ENCODE measurements at regions not wholly inside any gene's neighbourhood (a gene's known extent, or its start where the extent isn't known, plus 50 kb on each side); places are given as distances from the start of the nearest gene placed in this dataset.

DNA sequence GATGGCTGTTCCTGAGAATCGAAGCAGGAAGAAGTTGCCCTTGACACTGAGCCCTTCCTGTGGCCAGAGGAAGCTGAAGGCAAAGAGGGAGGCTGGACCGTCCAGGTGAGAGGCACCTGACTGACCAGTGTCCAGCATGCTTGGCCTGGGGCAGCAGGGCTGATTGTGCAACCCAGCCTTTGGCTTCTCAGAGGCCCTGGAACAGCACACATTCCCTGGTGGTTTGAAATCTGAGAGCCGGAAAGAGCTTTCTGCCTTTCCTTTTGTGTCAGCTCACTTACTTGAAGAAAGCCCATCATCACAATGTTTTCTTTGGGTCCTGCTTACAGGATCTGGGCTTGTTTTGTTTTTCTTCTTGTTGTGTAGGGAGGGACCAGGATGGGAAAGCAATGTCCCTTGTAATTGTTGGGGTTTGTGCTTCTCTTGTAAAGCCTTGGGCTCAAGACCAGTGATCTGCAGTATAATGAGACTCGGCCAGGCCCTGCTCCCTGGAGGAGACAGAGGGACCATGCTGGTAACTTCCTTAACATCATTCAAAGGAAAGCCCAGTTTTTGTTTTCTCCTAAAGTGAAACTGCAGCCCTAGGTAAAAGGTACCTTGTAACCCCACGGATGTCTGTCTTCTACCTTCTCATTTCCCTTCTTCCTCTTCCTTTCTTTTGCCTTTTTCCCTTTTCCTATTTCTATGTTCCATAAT, 213.7 kb downstream of the NXNL2 start:
- ChIA-PET CTCF (no interaction called here), POLR2A (no interaction called here)
- Histone ChIP-seq H3K9ac (ENCODE audit: low read length) (no peak overlapping the region), H4K20me1 (ENCODE audit: control insufficient read depth, insufficient read depth, low read length, poor library complexity, severe bottlenecking) (no peaks in the 10 kb centered on the region), H3K27me3 (replicated peaks in 1 of 4; ENCODE audit: control extremely low read depth in 1 of 4, control insufficient read depth in 3 of 4, insufficient read depth in 4 of 4, low read length in 3 of 4) (peaks cover 0 to 3% (median 0%) of the 10 kb centered on the region in 4 experiments), H3K4me2 (replicated peaks; ENCODE audit: low read depth, low read length, poor library complexity, severe bottlenecking) (no peak overlapping the region), H3K9me3 (ENCODE audit: control extremely low read depth in 1 of 3, control insufficient read depth in 2 of 3, insufficient read depth in 1 of 3, low read length in 2 of 3) (peaks cover 0 to 10% (median 0%) of the 10 kb centered on the region in 3 donors), H3K4me1 (ENCODE audit: control insufficient read depth in 2 of 2, insufficient read depth in 2 of 2, low read length in 2 of 2) (no peaks in the 10 kb centered on the region), H3K79me2 (ENCODE audit: control insufficient read depth, insufficient read depth, low read length) (no peaks in the 10 kb centered on the region), H3K27ac (ENCODE audit: low read length in 2 of 2) (no peak overlapping the region), H2AFZ (ENCODE audit: insufficient read depth, low read depth, low read length, poor library complexity, severe bottlenecking) (no peak overlapping the region), H3K36me3 (replicated peaks in 1 of 2; ENCODE audit: control extremely low read depth in 1 of 2, control insufficient read depth in 1 of 2, extremely low read depth in 1 of 2, insufficient read depth in 2 of 2, low read length in 1 of 2) (no peaks in the 10 kb centered on the region), H3K4me3 (ENCODE audit: control extremely low read depth in 1 of 5, extremely low read depth in 1 of 5, insufficient read depth in 1 of 5, low read depth in 2 of 5, low read length in 4 of 5) (no peak overlapping the region)
- Mint-ChIP-seq H3K27ac (no peak overlapping the region), H3K27me3 (peaks cover 12% of the 10 kb centered on the region), H3K9me3 (ENCODE audit: insufficient read depth) (no peaks in the 10 kb centered on the region), H3K4me3 (no peak overlapping the region), H3K4me1 (no peaks in the 10 kb centered on the region)
- DNase-seq: no peak
- ATAC-seq (ENCODE audit: low read depth): no peak
- 92% methylated on average over 4 of the region's 5 CpGs for WGBS (ENCODE audit: insufficient coverage)
- intact Hi-C loops (cut with micrococcal nuclease): no loop called here
- no peak for TF ChIP-seq EZH2 (IDR thresholded peaks at IDR 0.05; ENCODE audit: borderline replicate concordance, insufficient read depth, low read depth, low read length, poor library complexity, severe bottlenecking)
- TF ChIP-seq, protein P1, sequence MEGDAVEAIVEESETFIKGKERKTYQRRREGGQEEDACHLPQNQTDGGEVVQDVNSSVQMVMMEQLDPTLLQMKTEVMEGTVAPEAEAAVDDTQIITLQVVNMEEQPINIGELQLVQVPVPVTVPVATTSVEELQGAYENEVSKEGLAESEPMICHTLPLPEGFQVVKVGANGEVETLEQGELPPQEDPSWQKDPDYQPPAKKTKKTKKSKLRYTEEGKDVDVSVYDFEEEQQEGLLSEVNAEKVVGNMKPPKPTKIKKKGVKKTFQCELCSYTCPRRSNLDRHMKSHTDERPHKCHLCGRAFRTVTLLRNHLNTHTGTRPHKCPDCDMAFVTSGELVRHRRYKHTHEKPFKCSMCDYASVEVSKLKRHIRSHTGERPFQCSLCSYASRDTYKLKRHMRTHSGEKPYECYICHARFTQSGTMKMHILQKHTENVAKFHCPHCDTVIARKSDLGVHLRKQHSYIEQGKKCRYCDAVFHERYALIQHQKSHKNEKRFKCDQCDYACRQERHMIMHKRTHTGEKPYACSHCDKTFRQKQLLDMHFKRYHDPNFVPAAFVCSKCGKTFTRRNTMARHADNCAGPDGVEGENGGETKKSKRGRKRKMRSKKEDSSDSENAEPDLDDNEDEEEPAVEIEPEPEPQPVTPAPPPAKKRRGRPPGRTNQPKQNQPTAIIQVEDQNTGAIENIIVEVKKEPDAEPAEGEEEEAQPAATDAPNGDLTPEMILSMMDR (IDR thresholded peaks at IDR 0.05): no peak

GRCh38 chr9:88749420-88749819, 214.4 kb downstream of the NXNL2 start:
- ChIA-PET CTCF (no interaction called here), POLR2A (no interaction called here)
- WGBS (ENCODE audit: insufficient coverage): 57% methylated on average over 1 of the region's 2 CpGs
- no peak overlapping the region for H2AFZ ChIP-seq (ENCODE audit: insufficient read depth, low read depth, low read length, poor library complexity, severe bottlenecking)
- no peaks in the 10 kb centered on the region for H3K79me2 ChIP-seq (ENCODE audit: control insufficient read depth, insufficient read depth, low read length)
- peaks cover 0 to 3% (median 0%) of the 10 kb centered on the region in 4 experiments for H3K27me3 ChIP-seq (replicated peaks in 1 of 4; ENCODE audit: control extremely low read depth in 1 of 4, control insufficient read depth in 3 of 4, insufficient read depth in 4 of 4, low read length in 3 of 4)
- Mint-ChIP-seq H3K27ac (no peak overlapping the region), H3K27me3 (peaks cover 11% of the 10 kb centered on the region), H3K9me3 (ENCODE audit: insufficient read depth) (no peaks in the 10 kb centered on the region), H3K4me3 (no peak overlapping the region), H3K4me1 (no peaks in the 10 kb centered on the region)
- TF ChIP-seq, protein P1 (IDR thresholded peaks at IDR 0.05): no peak
- no peak for TF ChIP-seq EZH2 (IDR thresholded peaks at IDR 0.05; ENCODE audit: borderline replicate concordance, insufficient read depth, low read depth, low read length, poor library complexity, severe bottlenecking)
- no peak overlapping the region for H3K27ac ChIP-seq (ENCODE audit: low read length in 2 of 2)
- DNase-seq (no peak), ATAC-seq (ENCODE audit: low read depth) (no peak)
- peaks cover 0 to 10% (median 0%) of the 10 kb centered on the region in 3 donors for H3K9me3 ChIP-seq (ENCODE audit: control extremely low read depth in 1 of 3, control insufficient read depth in 2 of 3, insufficient read depth in 1 of 3, low read length in 2 of 3)
- no peaks in the 10 kb centered on the region for H3K4me1 ChIP-seq (ENCODE audit: control insufficient read depth in 2 of 2, insufficient read depth in 2 of 2, low read length in 2 of 2)
- intact Hi-C loops (cut with micrococcal nuclease): no loop called here
- no peaks in the 10 kb centered on the region for H3K36me3 ChIP-seq (replicated peaks in 1 of 2; ENCODE audit: control extremely low read depth in 1 of 2, control insufficient read depth in 1 of 2, extremely low read depth in 1 of 2, insufficient read depth in 2 of 2, low read length in 1 of 2)
- H4K20me1 ChIP-seq (ENCODE audit: control insufficient read depth, insufficient read depth, low read length, poor library complexity, severe bottlenecking): no peaks in the 10 kb centered on the region
- H3K4me3 ChIP-seq (ENCODE audit: control extremely low read depth in 1 of 5, extremely low read depth in 1 of 5, insufficient read depth in 1 of 5, low read depth in 2 of 5, low read length in 4 of 5): no peak overlapping the region
- no peak overlapping the region for H3K9ac ChIP-seq (ENCODE audit: low read length)
- no peak overlapping the region for H3K4me2 ChIP-seq (replicated peaks; ENCODE audit: low read depth, low read length, poor library complexity, severe bottlenecking)

Data from B cell (primary cell).